HEK293T (cell line): ENCODE measurements at regions not wholly inside any gene's neighbourhood (a gene's known extent, or its start where the extent isn't known, plus 50 kb on each side); places are given as distances from the start of the nearest gene placed in this dataset.

Source experiments
- TARDBP ChIP-seq: fragments of 450-650 bp; IDR thresholded peaks from 2 replicates; pipeline ENCODE4 v1.6.1; 2016
- TF ChIP-seq, protein P1 (sequence below): fragments of 450-650 bp; IDR thresholded peaks from 2 replicates; pipeline ENCODE4 v1.6.1; 2016

DNA sequence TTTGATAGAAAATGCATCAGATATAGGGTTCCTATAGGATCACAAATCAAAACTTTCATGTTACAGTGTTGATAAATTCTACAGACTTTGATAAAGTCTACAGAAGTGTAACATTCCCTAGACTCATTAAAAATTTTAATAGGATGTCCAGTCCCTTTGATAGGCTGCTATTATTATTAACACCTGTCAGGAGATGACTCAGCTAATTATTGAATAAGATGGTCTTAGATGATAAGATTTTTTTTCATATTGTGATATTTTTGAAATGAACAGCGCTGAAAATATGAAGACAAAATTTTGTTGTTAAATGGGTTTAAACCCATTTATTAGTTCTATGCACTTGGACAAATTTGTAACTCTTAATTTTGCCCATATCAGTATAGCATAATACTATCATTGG, 356.8 kb upstream of the SLITRK1 start:
- TF ChIP-seq, protein P1, sequence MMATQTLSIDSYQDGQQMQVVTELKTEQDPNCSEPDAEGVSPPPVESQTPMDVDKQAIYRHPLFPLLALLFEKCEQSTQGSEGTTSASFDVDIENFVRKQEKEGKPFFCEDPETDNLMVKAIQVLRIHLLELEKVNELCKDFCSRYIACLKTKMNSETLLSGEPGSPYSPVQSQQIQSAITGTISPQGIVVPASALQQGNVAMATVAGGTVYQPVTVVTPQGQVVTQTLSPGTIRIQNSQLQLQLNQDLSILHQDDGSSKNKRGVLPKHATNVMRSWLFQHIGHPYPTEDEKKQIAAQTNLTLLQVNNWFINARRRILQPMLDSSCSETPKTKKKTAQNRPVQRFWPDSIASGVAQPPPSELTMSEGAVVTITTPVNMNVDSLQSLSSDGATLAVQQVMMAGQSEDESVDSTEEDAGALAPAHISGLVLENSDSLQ = no peak
- no peak for TF ChIP-seq TARDBP
